Prostate gland (tissue), 2 donors: ENCODE measurements at regions not wholly inside any gene's neighbourhood (a gene's known extent, or its start where the extent isn't known, plus 50 kb on each side); places are given as distances from the start of the nearest gene placed in this dataset.

ENCODE experiments used
- POLR2A ChIP-seq: fragments of 450-650 bp; IDR thresholded peaks from one replicate; pipeline ENCODE4 v1.6.1; 2016; ENCODE audit warnings: antibody characterized with exemption, mild to moderate bottlenecking
- POLR2AphosphoS5 ChIP-seq: sonication (generic); formaldehyde crosslinking; IDR thresholded peaks from one replicate; pipeline ENCODE4 v1.6.1; 2017; ENCODE audit warnings: antibody characterized with exemption
- TF ChIP-seq, protein P1 (sequence below), 4 experiments: fragments of 200-600 bp in 2 of 4; fragments of 450-650 bp in 2 of 4; sonication (generic) in 2 of 4; IDR thresholded peaks; 1 replicate in 3 of 4; 2 replicates in 1 of 4; pipeline ENCODE4 v1.5.1; 2016 to 2019; ENCODE audit warnings: antibody characterized with exemption in 4 of 4, mild to moderate bottlenecking in 2 of 4, moderate library complexity in 2 of 4

DNA sequence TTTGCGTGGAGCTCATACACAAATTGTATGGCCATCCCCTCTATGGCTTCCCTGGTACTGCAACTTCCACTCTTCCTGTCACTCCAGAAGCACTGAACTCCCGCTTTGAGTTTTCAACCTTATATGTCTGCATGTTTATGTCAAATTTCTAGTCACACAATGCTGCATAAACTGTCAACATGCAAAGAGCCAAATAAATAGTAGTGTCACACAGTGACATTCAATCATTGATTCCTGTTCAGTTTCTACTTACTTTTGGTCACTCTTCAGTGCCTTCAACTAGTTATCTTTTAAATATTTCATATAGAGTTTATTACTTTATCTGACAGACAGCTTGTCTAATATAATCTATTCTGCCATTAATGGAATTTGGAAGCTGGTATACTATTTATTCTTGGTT lies 149.3 kb downstream of the SPANXN1 start:
- TF ChIP-seq, protein P1, sequence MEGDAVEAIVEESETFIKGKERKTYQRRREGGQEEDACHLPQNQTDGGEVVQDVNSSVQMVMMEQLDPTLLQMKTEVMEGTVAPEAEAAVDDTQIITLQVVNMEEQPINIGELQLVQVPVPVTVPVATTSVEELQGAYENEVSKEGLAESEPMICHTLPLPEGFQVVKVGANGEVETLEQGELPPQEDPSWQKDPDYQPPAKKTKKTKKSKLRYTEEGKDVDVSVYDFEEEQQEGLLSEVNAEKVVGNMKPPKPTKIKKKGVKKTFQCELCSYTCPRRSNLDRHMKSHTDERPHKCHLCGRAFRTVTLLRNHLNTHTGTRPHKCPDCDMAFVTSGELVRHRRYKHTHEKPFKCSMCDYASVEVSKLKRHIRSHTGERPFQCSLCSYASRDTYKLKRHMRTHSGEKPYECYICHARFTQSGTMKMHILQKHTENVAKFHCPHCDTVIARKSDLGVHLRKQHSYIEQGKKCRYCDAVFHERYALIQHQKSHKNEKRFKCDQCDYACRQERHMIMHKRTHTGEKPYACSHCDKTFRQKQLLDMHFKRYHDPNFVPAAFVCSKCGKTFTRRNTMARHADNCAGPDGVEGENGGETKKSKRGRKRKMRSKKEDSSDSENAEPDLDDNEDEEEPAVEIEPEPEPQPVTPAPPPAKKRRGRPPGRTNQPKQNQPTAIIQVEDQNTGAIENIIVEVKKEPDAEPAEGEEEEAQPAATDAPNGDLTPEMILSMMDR (IDR thresholded peaks at IDR 0.05), result no peak
- TF ChIP-seq POLR2A (no peak), POLR2AphosphoS5 (no peak)
